Effector memory CD4-positive, alpha-beta T cell (primary cell): ENCODE measurements at regions not wholly inside any gene's neighbourhood (a gene's known extent, or its start where the extent isn't known, plus 50 kb on each side); places are given as distances from the start of the nearest gene placed in this dataset.

Experiments used
- DNase-seq, 3 donors: peaks; one replicate each; pipeline ENCODE4 v3.0.0-alpha.2; 2020
- H3K27ac ChIP-seq: 2 replicates; pipeline ENCODE4 v1.7.0; 2013; ENCODE audit warnings: mild to moderate bottlenecking, low read length, moderate library complexity; ENCODE audit not compliant: insufficient read depth, poor library complexity, severe bottlenecking
- H3K27me3 ChIP-seq: replicated peaks from 2 replicates; pipeline ENCODE4 v1.7.0; 2013; ENCODE audit warnings: mild to moderate bottlenecking, low read length; ENCODE audit not compliant: insufficient read depth, control insufficient read depth, poor library complexity, severe bottlenecking
- H3K36me3 ChIP-seq: 2 replicates; pipeline ENCODE4 v1.7.0; 2013; ENCODE audit warnings: mild to moderate bottlenecking, low read length, moderate library complexity; ENCODE audit not compliant: control insufficient read depth, insufficient read depth
- H3K4me1 ChIP-seq: 2 replicates; pipeline ENCODE4 v1.7.0; 2013; ENCODE audit warnings: low read length, mild to moderate bottlenecking; ENCODE audit not compliant: control insufficient read depth, insufficient read depth, poor library complexity, severe bottlenecking
- H3K4me3 ChIP-seq: 2 replicates; pipeline ENCODE4 v1.7.0; 2013; ENCODE audit warnings: low read length, low read depth, mild to moderate bottlenecking; ENCODE audit not compliant: insufficient read depth, poor library complexity, severe bottlenecking
- H3K9me3 ChIP-seq: 2 replicates; pipeline ENCODE4 v1.7.0; 2013; ENCODE audit warnings: mild to moderate bottlenecking, low read length, moderate library complexity; ENCODE audit not compliant: control insufficient read depth

- no peak for DNase-seq
- Histone ChIP-seq H3K36me3 (no peaks in the 10 kb centered on the region), H3K4me3 (no peak overlapping the region), H3K27me3 (no peaks in the 10 kb centered on the region), H3K27ac (no peak overlapping the region), H3K4me1 (no peaks in the 10 kb centered on the region), H3K9me3 (no peaks in the 10 kb centered on the region)
Measured at GRCh38 chr4:108272561-108272960, 103.8 kb upstream of the LEF1 start.

GRCh38 chr4:108272046-108272445 is 103.3 kb upstream of the LEF1 start:
- no peaks in the 10 kb centered on the region for H3K4me1 ChIP-seq
- H3K4me3 ChIP-seq: no peak overlapping the region
- DNase-seq: no peak
- no peaks in the 10 kb centered on the region for H3K27me3 ChIP-seq
- no peak overlapping the region for H3K27ac ChIP-seq
- no peaks in the 10 kb centered on the region for H3K9me3 ChIP-seq
- no peaks in the 10 kb centered on the region for H3K36me3 ChIP-seq

DNA sequence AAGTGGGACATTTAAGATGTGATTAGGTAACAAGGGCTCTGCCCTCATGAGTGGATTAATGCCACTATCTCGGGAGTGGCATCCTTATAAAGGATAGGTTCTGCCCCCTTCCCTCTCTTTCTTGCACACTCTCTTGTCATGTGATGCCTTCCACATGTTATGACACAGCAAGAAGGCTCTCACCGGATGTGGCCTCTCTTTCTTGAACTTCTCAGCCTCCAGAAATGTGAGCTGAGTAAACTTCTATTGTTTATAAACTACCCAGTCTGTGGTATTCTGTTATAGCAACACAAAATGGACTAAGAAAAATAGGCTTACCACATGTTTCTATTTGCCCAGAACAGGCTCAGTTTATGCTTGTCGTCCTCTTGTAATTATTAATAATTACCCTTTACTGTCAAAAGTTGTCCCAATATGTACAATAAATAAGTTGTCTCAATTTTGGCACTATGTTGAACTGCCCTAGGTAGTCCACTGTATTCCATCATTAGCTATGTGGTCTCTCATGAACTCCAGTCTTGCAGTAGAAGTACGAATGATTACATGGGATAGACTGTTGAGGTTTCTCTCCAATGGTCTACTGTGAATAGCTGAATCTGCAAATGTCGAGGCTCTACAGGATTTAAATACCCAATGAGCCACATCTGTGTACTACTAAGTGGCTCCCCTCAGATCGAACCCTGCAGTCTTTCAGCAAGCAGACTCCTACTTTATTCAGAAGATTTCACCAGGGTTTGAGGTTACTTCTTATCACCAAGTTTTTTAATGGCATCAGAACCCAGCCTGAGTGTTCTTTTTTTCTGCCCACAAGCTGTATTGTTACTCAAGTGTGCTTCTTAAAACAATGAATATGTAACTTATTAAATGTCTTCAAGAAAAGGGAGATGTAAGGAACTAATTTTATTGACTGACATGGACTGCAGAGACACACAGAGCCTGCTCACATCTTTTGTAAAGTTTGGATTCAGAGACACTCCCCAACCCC is 102.0 kb upstream of the LEF1 start:
- H3K9me3 ChIP-seq: no peaks in the 10 kb centered on the region
- no peaks in the 10 kb centered on the region for H3K27me3 ChIP-seq
- no peak overlapping the region for H3K4me3 ChIP-seq
- no peaks in the 10 kb centered on the region for H3K4me1 ChIP-seq
- H3K36me3 ChIP-seq: no peaks in the 10 kb centered on the region
- no peak overlapping the region for H3K27ac ChIP-seq
- DNase-seq: no peak

DNA sequence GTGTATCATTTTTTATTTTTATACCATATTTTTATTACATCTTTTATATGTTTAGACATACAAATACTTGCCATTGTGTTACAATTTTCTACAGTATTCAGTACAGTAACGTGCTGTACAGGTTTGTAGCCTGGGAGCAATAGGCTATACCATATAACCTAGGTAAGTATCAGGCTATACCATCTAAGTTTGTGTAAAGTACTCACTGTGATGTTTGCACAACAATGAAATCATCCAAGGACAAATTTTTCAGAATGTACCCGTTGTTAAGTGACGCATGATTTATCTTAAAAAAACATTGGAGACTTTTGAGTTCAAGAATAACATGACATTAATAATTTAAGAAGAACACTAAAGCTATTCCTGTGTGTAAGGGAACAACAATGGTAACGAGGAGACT is 96.0 kb upstream of the LEF1 start:
- Histone ChIP-seq H3K4me1 (no peaks in the 10 kb centered on the region), H3K27me3 (no peaks in the 10 kb centered on the region)
- DNase-seq: no peak

DNA sequence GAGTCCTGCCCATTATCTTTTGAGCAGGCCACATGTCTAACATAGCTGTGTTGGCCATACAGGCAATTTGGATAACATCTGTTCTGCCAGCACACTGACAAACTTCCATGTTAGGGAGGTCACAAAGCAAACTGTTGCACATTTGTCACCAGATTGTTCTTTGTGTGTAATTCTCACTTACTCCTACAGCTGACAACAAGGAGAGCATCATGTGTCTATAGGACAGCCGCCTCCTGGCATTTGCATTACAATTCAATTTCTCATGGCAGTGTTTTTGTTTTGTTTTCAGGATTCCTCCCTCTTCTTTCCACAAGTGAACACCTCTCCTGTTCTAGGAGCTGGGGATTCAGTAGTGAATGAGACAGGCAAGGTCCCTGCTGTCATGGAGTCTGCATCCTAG is 94.3 kb upstream of the LEF1 start:
- no peaks in the 10 kb centered on the region for H3K27me3 ChIP-seq
- no peaks in the 10 kb centered on the region for H3K4me1 ChIP-seq
- no peaks in the 10 kb centered on the region for H3K9me3 ChIP-seq
- H3K36me3 ChIP-seq: no peaks in the 10 kb centered on the region
- no peak for DNase-seq
- no peak overlapping the region for H3K27ac ChIP-seq
- no peak overlapping the region for H3K4me3 ChIP-seq

More for the DNA sequence above, 96.0 kb upstream of the LEF1 start:
- Histone ChIP-seq H3K36me3 (no peaks in the 10 kb centered on the region), H3K4me3 (no peak overlapping the region), H3K27ac (no peak overlapping the region), H3K9me3 (no peaks in the 10 kb centered on the region)

- Histone ChIP-seq H3K27me3 (no peaks in the 10 kb centered on the region), H3K36me3 (no peaks in the 10 kb centered on the region), H3K4me1 (no peaks in the 10 kb centered on the region), H3K27ac (no peak overlapping the region), H3K9me3 (no peaks in the 10 kb centered on the region), H3K4me3 (no peak overlapping the region)
- DNase-seq: no peak
Measured at GRCh38 chr4:108261026-108261425, 92.3 kb upstream of the LEF1 start.

DNA sequence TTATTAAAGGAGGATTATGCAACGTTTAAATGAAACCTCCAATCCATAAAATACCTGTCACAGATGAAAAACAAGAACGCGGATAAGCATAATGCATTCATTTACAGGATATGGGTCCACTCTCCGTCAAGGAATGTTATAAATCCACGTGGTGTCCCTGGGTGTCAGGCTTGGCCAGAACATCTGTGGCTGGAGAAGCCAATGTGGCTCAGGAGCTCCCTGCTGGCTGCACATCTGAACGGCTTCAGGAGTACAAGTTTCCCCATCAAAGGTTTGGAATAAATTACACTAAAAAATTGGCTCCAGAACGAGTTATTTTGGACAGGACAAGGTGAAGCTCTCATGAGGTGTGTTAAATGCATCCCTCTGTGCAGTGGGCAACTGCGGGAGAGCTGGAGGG is 87.8 kb upstream of the LEF1 start:
- no peaks in the 10 kb centered on the region for H3K27me3 ChIP-seq
- no peak for DNase-seq
- H3K4me1 ChIP-seq: no peaks in the 10 kb centered on the region
- H3K9me3 ChIP-seq: no peaks in the 10 kb centered on the region
- H3K27ac ChIP-seq: no peak overlapping the region
- H3K36me3 ChIP-seq: no peaks in the 10 kb centered on the region
- no peak overlapping the region for H3K4me3 ChIP-seq

GRCh38 chr4:108255203-108255747 is 86.5 kb upstream of the LEF1 start:
- no peaks in the 10 kb centered on the region for H3K36me3 ChIP-seq
- DNase-seq: no peak
- H3K4me1 ChIP-seq: no peaks in the 10 kb centered on the region
- no peak overlapping the region for H3K4me3 ChIP-seq
- H3K27me3 ChIP-seq: no peaks in the 10 kb centered on the region
- H3K9me3 ChIP-seq: no peaks in the 10 kb centered on the region
- no peak overlapping the region for H3K27ac ChIP-seq

- no peak overlapping the region for H3K27ac ChIP-seq
Measured at GRCh38 chr4:108249397-108249796, 80.7 kb upstream of the LEF1 start.

GRCh38 chr4:108247387-108248049 is 78.8 kb upstream of the LEF1 start:
- Histone ChIP-seq H3K9me3 (no peaks in the 10 kb centered on the region), H3K27me3 (no peaks in the 10 kb centered on the region), H3K36me3 (no peaks in the 10 kb centered on the region), H3K4me3 (no peak overlapping the region), H3K27ac (no peak overlapping the region), H3K4me1 (no peaks in the 10 kb centered on the region)
- no peak for DNase-seq

More at GRCh38 chr4:108249397-108249796, 80.7 kb upstream of the LEF1 start:
- Histone ChIP-seq H3K36me3 (no peaks in the 10 kb centered on the region), H3K4me1 (no peaks in the 10 kb centered on the region), H3K27me3 (no peaks in the 10 kb centered on the region), H3K9me3 (no peaks in the 10 kb centered on the region), H3K4me3 (no peak overlapping the region)
- no peak for DNase-seq
